ENCODE measurements at regions not wholly inside any gene's neighbourhood (a gene's known extent, or its start where the extent isn't known, plus 50 kb on each side); places are given as distances from the start of the nearest gene placed in this dataset.

GRCh38 chr22:34057726-34058125 lies 137.4 kb upstream of the LARGE1 start:
- TF ChIP-seq POLR2A (IDR thresholded peaks at IDR 0.05; ENCODE audit: low read depth, low read length) (no peak), POLR2AphosphoS5 (IDR thresholded peaks at IDR 0.05; ENCODE audit: insufficient read depth, low read depth, low read length) (no peak), CTCF (IDR thresholded peaks at IDR 0.05; ENCODE audit: extremely low read depth in 1 of 2, insufficient read depth in 1 of 2, low read depth in 1 of 2, low read length in 2 of 2) (no peak), EZH2 (IDR thresholded peaks at IDR 0.05; ENCODE audit: borderline replicate concordance, low read depth, low read length, severe bottlenecking) (no peak), MAX (IDR thresholded peaks at IDR 0.05; ENCODE audit: insufficient read depth, insufficient read length) (no peak), JUN (IDR thresholded peaks at IDR 0.05; ENCODE audit: borderline replicate concordance, insufficient read depth, insufficient read length, low read depth) (no peak), MYC (IDR thresholded peaks at IDR 0.05; ENCODE audit: low read depth, low read length) (no peak), GATA2 (IDR thresholded peaks at IDR 0.05; ENCODE audit: insufficient read depth, insufficient read length, low read depth, low read length) (no peak)

Data from endothelial cell of umbilical vein (primary cell).